OCI-LY1 (cell line): ENCODE measurements at regions not wholly inside any gene's neighbourhood (a gene's known extent, or its start where the extent isn't known, plus 50 kb on each side); places are given as distances from the start of the nearest gene placed in this dataset.

Experiments used
- EZH2 ChIP-seq: fragments of 200-600 bp; sonication (generic), shearing (Covaris generic); IDR thresholded peaks from 2 replicates; pipeline ENCODE4 v1.8.0; 2017; ENCODE audit warnings: borderline replicate concordance, mixed run types, mild to moderate bottlenecking, antibody characterized with exemption, low read length, moderate library complexity, mixed read lengths
- TF ChIP-seq, protein P1 (sequence below): fragments of 200-600 bp; sonication (generic), shearing (Covaris generic); IDR thresholded peaks from 2 replicates; pipeline ENCODE4 v1.5.1; 2017; ENCODE audit warnings: mild to moderate bottlenecking, antibody characterized with exemption, low read length, moderate library complexity, mixed read lengths

DNA sequence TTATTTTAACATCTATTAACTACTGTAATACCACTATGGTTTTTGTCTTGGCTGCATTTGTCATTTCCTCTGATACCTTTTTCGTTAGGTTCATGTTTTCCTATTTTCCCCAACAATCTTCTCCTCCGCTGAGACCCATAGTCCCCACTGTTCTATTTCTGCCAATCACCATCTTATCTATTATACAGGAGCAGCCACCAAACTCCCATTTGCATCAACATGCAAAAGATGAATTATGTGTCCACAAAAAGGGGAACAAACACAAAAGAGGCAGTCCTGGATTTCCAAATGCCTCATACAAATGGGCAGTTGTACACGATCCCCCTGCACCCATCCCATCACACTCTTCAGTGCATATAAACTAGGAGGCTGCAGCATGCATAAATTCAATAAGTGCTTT, 121.7 kb upstream of the MYLIP start:
- no peak for TF ChIP-seq EZH2
- TF ChIP-seq, protein P1, sequence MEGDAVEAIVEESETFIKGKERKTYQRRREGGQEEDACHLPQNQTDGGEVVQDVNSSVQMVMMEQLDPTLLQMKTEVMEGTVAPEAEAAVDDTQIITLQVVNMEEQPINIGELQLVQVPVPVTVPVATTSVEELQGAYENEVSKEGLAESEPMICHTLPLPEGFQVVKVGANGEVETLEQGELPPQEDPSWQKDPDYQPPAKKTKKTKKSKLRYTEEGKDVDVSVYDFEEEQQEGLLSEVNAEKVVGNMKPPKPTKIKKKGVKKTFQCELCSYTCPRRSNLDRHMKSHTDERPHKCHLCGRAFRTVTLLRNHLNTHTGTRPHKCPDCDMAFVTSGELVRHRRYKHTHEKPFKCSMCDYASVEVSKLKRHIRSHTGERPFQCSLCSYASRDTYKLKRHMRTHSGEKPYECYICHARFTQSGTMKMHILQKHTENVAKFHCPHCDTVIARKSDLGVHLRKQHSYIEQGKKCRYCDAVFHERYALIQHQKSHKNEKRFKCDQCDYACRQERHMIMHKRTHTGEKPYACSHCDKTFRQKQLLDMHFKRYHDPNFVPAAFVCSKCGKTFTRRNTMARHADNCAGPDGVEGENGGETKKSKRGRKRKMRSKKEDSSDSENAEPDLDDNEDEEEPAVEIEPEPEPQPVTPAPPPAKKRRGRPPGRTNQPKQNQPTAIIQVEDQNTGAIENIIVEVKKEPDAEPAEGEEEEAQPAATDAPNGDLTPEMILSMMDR, result no peak
